Pancreas (tissue), 10 donors: ENCODE measurements at regions not wholly inside any gene's neighbourhood (a gene's known extent, or its start where the extent isn't known, plus 50 kb on each side); places are given as distances from the start of the nearest gene placed in this dataset.

Source experiments
- ATAC-seq, 4 donors: fragments of 200-7000 bp; cut with Tn5 transposase; one replicate each; pipeline versions ENCODE4 v1.8.0 to v1.9.1; 2020; ENCODE audit warnings: mild to moderate bottlenecking in 4 of 4, moderate library complexity in 4 of 4
- DNase-seq, 6 donors: peaks; one replicate each; pipeline ENCODE4 v3.0.0-alpha.2; 2020
- FAIRE-seq: peaks from 2 replicates; lab custom pipeline; 2012; peaks lifted over from hg19 to GRCh38; lab: Jason Lieb, UNC
- H3K27ac ChIP-seq, 4 donors: fragments of 200-600 bp; sonication (generic); 1 replicate in 3 of 4; 2 replicates in 1 of 4; pipeline versions ENCODE4 v1.5.0 to v1.8.0; 2020
- H3K27me3 ChIP-seq, 4 donors: fragments of 200-600 bp; one replicate each; pipeline ENCODE4 v1.8.0; 2021
- H3K36me3 ChIP-seq, 3 donors: fragments of 200-600 bp; sonication (generic) in 1 of 3; one replicate each; pipeline versions ENCODE4 v1.5.0 to v1.8.0; 2020 to 2021
- H3K4me1 ChIP-seq, 3 donors: fragments of 200-600 bp; one replicate each; pipeline ENCODE4 v1.8.0; 2021
- H3K4me3 ChIP-seq, 4 donors: fragments of 200-600 bp; sonication (generic) in 2 of 4; one replicate each; pipeline versions ENCODE4 v1.5.0 to v1.8.0; 2020 to 2021
- H3K9me3 ChIP-seq, 4 donors: fragments of 200-600 bp; one replicate each; pipeline ENCODE4 v1.8.0; 2021
- CTCF ChIP-seq, 4 donors: fragments of 200-600 bp; sonication (generic) in 3 of 4; IDR thresholded peaks; one replicate each; pipeline versions ENCODE4 v1.5.0 to v1.8.0; 2021; ENCODE audit warnings: antibody characterized with exemption in 4 of 4
- WGBS, 2 donors: extraction: QIAGEN DNeasy Blood & Tissue Kit; methylation state at CpG; one replicate each; pipeline ENCODE4 v1.1.7; 2013; 5-methylcytosine and 5-hydroxymethylcytosine counted together
- intact Hi-C, 3 donors: fragments of 100-400 bp; cut with DNase I; formaldehyde crosslinking; loops; one replicate each; pipeline versions ENCODE4 v1.11.1 to v1.14.2; 2022
- donor health status: healthy with polysubstance abuse.
- donor health status: DM: no; HTN: no; CAD: no; lungs with moderate emphysema.
- donor health status: DM: no; HTN: no; CAD: no.
- donor health status: control.
- donor health status: control.
- donor health status: Bipolar disorder and iron deficiency.
- donor health status: DM: yes; HTN: yes; CAD: no.
- donor health status: DM: no; HTN: no; CAD: no.
- donor health status: DM: no; HTN: no; CAD: no.
- donor health status: DM: yes; HTN: yes; CAD: no.

- intact Hi-C loops, result loop anchor here in 1 of 3 donors (10.0 kb wide), 1 partner anchor 139 kb away; no protein-coding TSS in a partner anchor
- Histone ChIP-seq H3K4me3 (no peak overlapping the region), H3K9me3 (no peaks in the 10 kb centered on the region), H3K4me1 (no peaks in the 10 kb centered on the region), H3K36me3 (no peaks in the 10 kb centered on the region), H3K27me3 (no peaks in the 10 kb centered on the region), H3K27ac (no peak overlapping the region)
- 75 to 85% methylated on average over 3 of the region's 3 CpGs for WGBS, 2 donors
- FAIRE-seq (no peak), ATAC-seq (no peak), DNase-seq (no peak)
- TF ChIP-seq CTCF (IDR thresholded peaks at IDR 0.05), result no peak
These were observed 83.2 kb upstream of the OGFRL1 start for GRCh38 chr6:71205336-71205956.

GRCh38 chr6:71206089-71206488 lies 82.5 kb upstream of the OGFRL1 start:
- TF ChIP-seq CTCF (IDR thresholded peaks at IDR 0.05), result no peak
- WGBS, 2 donors, result 73 to 78% methylated on average over 2 of the region's 2 CpGs
- intact Hi-C loops, result loop anchor here in 1 of 3 donors (10.0 kb wide), 1 partner anchor 139 kb away; no protein-coding TSS in a partner anchor
- Histone ChIP-seq H3K9me3 (no peaks in the 10 kb centered on the region), H3K36me3 (no peaks in the 10 kb centered on the region), H3K27me3 (no peaks in the 10 kb centered on the region), H3K4me1 (no peaks in the 10 kb centered on the region), H3K4me3 (no peak overlapping the region), H3K27ac (no peak overlapping the region)
- FAIRE-seq, result no peak
- no peak for ATAC-seq
- DNase-seq, result no peak

- no peak overlapping the region for H3K27ac ChIP-seq
- WGBS, 2 donors, result 20 to 45% methylated on average over 1 of the region's 1 CpG
- no peaks in the 10 kb centered on the region for H3K27me3 ChIP-seq
- H3K36me3 ChIP-seq, result no peaks in the 10 kb centered on the region
- no peak overlapping the region for H3K4me3 ChIP-seq
- TF ChIP-seq CTCF (IDR thresholded peaks at IDR 0.05), result no peak
- no peaks in the 10 kb centered on the region for H3K4me1 ChIP-seq
- FAIRE-seq (no peak), ATAC-seq (no peak), DNase-seq (no peak)
- intact Hi-C loops, result loop anchor here in 1 of 3 donors (10.0 kb wide), 1 partner anchor 136 kb away; no protein-coding TSS in a partner anchor
- H3K9me3 ChIP-seq, result no peaks in the 10 kb centered on the region
These were observed 79.4 kb upstream of the OGFRL1 start for GRCh38 chr6:71209206-71209605.

GRCh38 chr6:71209626-71210025 lies 79.0 kb upstream of the OGFRL1 start:
- FAIRE-seq, result no peak
- intact Hi-C loops, result loop anchor here in 1 of 3 donors (10.0 kb wide), 1 partner anchor 135 kb away; no protein-coding TSS in a partner anchor
- TF ChIP-seq CTCF (IDR thresholded peaks at IDR 0.05), result no peak
- DNase-seq, result no peak
- Histone ChIP-seq H3K4me1 (no peaks in the 10 kb centered on the region), H3K27me3 (no peaks in the 10 kb centered on the region), H3K9me3 (no peaks in the 10 kb centered on the region), H3K27ac (no peak overlapping the region), H3K4me3 (no peak overlapping the region), H3K36me3 (no peaks in the 10 kb centered on the region)
- no peak for ATAC-seq

- no peak for TF ChIP-seq CTCF (IDR thresholded peaks at IDR 0.05)
- H3K27me3 ChIP-seq, result no peaks in the 10 kb centered on the region
- 83 to 85% methylated on average over 2 of the region's 2 CpGs for WGBS, 2 donors
- no peak for ATAC-seq
- intact Hi-C loops, result no loop called here
- H3K36me3 ChIP-seq, result no peaks in the 10 kb centered on the region
- no peaks in the 10 kb centered on the region for H3K4me1 ChIP-seq
- H3K27ac ChIP-seq, result no peak overlapping the region
- no peaks in the 10 kb centered on the region for H3K9me3 ChIP-seq
- no peak for DNase-seq
- FAIRE-seq, result no peak
- H3K4me3 ChIP-seq, result no peak overlapping the region
These were observed 76.8 kb upstream of the OGFRL1 start for GRCh38 chr6:71211799-71212198.
